Right hindlimb (tissue), 1 donor: ENCODE measurements at regions not wholly inside any gene's neighbourhood (a gene's known extent, or its start where the extent isn't known, plus 50 kb on each side); places are given as distances from the start of the nearest gene placed in this dataset.
"Not testable (repeated sequence)": the region's sequence is repeated elsewhere in the genome, so short reads cannot be mapped to it uniquely, and the experiment has no call there.

Experiments used
- DNase-seq: peaks from one replicate; pipeline ENCODE4 v3.0.0-alpha.2; 2018

DNA sequence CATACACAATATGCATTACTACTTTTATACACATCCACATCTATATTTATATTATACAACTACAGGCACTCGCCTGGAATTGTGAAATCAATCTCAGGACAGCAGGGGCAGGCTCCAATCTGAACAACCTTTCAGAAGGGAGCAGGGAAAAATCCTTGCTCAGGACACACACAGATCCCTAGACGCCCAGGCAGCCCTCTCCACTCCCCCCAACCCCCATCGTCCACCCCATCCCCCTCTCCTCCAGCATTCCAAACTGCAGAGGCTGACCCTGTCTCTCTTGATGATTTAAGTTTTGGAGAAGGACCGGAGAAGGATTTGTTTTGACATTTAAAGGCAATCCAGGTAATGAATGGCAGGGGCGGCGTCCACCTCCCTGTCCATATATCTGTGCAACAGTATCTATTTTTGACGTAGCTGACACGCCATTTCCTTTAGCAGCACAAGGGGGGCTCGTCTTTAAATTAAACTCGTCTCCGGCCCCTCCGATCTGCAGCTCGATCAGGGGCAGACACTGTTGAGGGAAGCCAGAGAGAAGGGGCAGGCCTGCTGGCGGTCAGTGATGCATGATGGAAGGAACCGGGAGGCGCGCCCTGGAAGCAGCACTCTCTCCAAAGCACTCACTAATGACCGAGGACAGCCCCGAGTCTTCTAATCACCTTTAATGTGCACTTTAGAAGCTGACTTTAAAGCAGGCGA lies 95.0 kb upstream of the TBX5 start:
- no peak for DNase-seq

DNA sequence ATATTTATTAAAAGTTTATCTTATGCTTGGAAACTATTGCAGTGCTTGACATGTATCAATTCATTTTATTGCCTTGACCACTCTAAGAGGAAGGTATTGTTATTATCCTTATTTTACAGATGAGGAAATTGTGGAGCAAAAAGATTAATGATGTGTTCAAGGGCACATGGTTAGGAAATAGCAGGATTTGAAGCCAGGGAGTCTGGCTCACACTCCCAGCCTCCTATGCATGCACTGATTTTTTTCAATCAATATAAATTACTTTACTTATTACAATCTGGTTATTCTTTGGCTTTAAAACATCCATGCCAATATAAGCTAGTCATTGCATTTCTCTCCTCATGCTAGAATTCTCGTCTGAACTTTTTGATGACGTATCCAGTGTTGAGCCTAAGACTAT lies 94.2 kb upstream of the TBX5 start:
- no peak for DNase-seq

DNA sequence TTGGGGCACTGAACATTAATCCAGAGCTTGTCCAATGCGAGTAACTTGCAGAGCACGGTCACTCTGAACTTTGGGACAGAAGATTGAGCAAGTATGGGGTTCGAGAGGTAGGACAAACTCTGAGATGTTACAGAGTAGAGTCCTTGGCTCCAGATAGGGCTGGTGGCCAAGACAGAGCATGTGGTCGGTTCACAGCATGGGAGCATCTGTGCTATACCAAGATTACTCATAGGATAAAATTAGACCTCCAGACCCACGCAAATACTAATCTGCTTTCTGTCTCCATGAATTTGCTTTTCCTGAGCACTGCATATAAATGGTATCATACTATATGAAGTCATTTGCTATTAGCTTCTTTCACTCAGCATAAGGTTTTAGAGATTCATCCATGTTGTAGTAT lies 93.4 kb upstream of the TBX5 start:
- no peak for DNase-seq

DNA sequence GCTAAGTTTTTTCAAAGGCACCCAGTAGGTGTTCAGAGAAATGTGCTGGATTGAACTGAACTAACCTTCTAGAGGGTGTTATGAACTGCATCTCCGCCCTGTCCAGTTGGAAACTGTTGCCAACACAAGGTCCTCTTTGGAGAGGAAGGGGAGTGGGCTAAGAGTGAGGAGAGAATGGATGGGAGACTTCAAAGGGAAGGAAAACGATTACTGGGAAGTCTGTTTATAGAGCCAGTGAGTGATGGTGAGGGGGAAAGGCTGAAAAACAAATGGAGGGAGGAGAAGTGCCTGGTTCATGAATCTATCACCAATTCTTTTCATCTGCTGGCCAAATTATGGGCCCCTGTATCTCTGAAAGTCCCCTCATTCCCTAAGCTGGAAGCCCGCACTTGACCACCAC lies 86.0 kb upstream of the TBX5 start:
- DNase-seq = no peak

DNA sequence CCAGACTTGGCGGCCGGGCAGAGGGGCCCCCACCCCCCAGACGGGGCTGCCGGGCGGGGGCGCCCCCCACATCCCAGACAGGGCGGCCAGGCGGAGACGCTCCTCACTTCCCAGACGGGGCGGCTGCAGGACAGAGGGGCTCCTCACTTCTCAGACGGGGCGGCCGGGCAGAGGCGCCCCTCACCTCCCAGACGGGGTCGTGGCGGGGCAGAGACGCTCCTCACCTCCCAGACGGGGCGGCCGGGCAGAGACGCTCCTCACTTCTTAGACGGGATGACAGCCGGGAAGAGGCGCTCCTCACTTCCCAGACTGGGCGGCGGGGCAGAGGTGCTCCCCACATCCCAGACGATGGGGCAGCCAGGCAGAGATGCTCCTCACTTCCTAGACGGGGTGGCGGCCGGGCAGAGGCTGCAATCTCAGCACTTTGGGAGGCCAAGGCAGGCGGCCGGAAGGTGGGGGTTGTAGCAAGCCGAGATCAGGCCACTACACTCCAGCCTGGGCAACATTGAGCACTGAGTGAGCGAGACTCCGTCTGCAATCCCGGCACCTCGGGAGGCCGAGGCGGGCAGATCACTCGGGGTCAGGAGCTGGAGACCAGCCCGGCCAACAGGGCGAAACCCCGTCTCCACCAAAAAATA lies 79.0 kb upstream of the TBX5 start:
- DNase-seq = not testable (repeated sequence)

DNA sequence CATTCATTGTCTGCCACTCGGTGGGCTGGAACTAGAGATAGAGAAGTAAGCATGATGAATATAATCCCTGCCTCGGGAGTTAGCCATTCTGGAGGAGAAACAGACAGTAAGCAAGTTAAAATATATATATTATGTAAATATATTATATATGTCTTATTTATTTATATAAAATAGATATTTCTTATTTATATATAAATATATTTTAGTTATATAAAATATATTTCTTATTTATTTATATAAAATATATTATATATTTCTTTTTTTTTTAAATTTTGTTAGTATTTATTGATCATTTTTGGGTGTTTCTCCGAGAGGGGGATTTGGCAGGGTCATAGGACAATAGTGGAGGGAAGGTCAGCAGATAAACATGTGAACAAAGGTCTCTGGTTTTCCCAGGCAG lies 78.1 kb upstream of the TBX5 start:
- no peak for DNase-seq

DNA sequence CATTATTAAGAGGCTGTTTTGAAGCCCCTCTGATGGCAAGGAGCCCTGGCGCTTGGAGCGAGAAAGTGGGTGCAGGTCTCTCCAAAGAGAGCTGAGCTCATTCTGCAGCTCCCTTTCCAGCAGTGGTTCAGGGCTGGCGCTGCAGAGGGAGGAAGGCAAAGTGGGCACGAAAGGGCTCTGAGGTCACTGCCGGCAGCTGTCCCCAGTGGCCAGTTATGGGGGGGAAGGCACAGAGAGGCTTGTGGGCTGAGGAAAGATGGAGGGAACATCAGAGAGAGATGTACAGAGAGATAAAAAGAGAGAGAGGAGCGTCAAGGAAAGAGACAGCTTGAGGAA lies 75.2 kb upstream of the TBX5 start:
- DNase-seq = no peak

DNA sequence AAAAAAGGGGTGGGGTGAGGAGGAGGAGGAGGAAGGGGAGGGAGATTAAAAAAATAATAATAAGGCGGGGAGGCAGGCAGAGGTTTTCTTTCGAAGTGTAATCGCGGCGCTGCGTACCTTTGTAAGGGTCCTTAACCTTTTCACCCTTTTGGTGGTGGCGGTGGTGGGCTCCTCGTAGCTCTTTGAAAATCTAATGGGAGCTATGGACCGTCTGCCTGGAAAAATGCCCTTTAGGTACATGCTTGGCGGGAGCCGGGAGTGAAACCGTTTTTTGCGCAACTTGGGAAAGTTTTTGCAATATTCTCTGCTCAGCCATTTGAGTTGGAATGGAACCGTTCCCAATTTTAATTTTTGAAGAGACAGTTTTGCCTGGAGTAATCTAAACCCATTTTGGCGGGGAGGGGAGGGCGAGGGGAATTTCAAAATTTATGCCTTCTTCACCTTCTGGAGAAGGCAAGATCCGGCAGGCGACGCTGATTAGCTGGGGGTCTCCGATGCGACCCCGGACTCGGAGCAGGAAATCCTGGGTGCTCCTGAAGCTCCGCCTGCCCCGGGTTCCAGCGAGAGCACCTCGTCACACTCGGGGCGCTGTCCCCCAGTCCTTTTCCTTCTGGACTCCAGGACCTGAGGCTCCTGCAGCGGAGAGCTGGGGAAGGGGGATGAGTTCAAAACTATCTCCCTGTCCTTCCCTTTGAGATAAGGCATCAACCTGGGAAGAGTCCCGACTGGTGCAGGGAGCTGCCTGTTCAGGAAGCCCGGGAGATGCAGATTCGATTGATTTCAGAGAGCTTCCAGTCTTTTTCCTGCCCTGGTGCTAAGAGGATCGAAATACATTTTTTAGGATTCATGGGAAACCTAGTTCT lies 74.6 kb upstream of the TBX5 start:
- peak; percentile 18 for DNase-seq

DNA sequence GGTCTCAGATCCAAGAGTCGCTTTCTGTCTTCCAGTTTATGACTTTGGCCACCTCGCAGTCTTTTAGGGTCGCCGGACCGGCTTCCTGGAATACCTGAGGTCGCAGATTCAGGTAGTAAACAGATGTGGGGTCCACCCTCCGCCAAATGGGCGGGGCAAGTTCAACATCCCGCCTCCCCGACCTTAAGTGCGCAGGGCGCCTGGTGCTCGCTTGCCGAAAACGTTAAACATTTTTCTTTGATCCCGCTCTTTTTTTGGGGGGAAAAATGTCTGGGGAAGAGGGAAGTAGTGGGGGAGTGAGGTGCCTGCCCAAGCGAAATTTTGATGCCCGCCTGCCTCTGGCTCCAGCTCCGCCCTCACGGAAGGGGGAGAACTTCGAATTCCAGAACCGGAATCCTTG lies 73.9 kb upstream of the TBX5 start:
- no peak for DNase-seq

DNA sequence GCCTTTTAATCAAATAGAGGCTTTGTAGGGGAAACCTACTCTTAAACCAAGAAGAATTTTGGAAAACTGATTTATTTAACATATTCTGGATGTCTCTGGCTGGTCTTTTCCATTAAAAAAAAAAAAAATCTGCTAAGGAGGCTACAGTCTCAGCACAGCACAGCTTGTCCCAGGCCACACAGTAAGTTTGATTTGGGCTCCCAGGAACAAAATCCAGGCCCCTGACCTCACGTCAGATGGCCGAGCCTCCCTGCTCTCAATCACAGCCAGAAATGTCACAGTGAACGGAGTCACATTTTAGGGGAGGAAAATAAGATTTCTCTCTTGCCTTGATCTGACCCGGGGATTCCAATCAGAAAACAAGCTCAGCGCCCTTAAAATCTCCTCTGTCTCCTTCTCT lies 72.9 kb upstream of the TBX5 start:
- DNase-seq = no peak

DNA sequence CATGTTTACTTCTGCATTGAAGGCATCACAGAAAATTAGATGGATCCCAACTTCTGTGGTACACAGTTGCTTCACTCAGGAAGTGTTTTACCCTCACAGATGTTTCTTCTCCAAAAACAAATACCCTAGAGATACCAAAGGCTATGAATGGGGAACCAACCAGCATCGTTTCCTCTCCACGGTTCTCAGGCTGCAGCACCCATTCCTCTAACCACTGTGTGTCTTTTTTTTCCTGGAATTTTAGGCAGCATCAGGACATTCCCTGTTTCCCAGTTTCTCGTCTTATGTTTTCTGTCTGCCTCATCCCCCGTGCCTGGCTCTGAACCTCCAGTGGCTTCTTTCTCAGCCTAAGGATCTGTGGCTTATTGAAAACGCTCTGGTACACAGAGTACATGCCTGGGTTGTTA lies 72.0 kb upstream of the TBX5 start:
- no peak for DNase-seq

DNA sequence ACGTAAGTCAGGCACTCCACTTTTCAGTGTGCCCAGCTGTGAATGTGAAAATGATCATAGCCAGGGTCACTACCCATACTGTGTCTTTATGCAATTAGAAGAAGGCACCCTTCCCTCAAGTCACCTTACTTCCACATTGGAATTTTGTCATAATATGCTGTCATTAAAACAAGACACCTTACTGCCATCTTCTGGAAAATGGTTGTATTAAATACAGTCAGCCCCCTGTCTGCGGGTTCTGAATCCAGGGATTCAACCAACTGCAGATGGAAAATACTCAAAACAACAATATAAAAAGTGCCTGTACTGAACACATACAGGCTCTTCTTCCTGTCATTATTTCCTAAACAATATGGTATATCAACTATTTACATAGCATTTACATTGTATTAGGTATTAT lies 70.2 kb upstream of the TBX5 start:
- no peak for DNase-seq

DNA sequence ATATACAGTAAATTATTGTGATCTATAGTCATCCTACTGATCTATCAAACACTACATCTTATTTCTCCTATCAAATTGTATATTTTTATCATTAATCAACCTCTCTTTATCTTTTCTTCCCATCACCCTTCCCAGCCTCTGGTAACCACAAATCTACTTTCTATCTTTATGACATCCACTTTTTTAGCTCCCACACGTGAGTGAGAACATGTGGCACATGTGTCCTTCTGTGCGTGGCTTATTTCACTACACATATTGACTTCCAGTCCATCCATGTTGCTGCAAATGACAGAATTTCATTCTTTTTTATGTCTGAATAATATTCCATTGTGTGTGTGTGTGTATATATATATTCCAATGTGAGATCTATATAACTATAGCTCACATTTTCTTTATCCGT lies 67.8 kb upstream of the TBX5 start:
- no peak for DNase-seq

DNA sequence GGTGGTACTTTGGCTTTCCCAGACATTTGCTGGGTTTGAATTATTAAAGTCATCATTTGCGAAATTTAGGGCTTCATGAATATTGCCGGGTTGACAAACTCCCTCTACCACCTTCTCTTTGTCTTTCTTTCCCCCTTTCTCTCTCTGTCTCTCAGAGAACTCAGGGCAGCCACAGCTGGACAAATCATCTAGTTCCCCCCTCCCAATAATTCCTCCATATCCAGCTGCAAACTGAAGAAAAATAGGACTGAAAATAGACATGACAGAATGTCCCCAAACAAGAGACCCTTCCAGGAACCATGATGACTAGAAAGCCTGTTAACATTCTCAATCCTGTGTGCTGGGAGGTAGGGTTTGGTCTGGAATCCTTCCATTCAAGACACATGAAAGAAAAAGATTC lies 67.1 kb upstream of the TBX5 start:
- DNase-seq = no peak

DNA sequence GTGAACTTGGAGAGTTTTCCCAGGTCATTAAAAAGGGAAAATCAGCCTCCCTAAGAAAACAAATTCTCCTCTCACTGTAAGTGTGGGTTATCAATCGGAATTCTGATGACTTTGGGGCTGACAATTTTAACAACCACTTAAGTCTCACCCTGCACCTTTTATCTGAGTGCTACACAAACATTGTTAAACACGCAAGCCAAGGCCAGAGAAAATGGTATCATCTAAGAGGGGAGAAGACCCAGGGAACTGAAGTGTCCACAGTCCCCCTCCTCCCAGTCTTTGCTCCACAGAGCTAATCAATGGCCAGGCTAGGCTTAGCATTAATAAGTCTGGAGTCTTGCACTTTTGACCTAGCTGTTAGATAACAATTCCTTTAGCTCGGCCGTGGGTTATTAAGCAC lies 51.7 kb upstream of the TBX5 start:
- no peak for DNase-seq
